ENCODE measurements at regions not wholly inside any gene's neighbourhood (a gene's known extent, or its start where the extent isn't known, plus 50 kb on each side); places are given as distances from the start of the nearest gene placed in this dataset.

GRCh38 chr5:84805473-84805872, 420.8 kb upstream of the EDIL3 start:
- TF ChIP-seq EZH2 (IDR thresholded peaks at IDR 0.05; ENCODE audit: low read depth, low read length, severe bottlenecking) (no peak), POLR2A (IDR thresholded peaks at IDR 0.05; ENCODE audit: control extremely low read depth in 1 of 2, low read depth in 2 of 2, low read length in 2 of 2) (no peak), CBX5 (IDR thresholded peaks at IDR 0.05; ENCODE audit: low read depth, low read length) (no peak), CTCF (IDR thresholded peaks at IDR 0.05; ENCODE audit: control extremely low read depth in 1 of 3, insufficient read depth in 1 of 3, low read depth in 1 of 3, low read length in 3 of 3) (no peak), BCL11A (IDR thresholded peaks at IDR 0.05; ENCODE audit: low read depth in 2 of 2, low read length in 2 of 2) (no peak), GABPA (IDR thresholded peaks at IDR 0.05; ENCODE audit: borderline replicate concordance, insufficient read depth, low read length) (no peak), SIN3A (conservative IDR thresholded peaks at IDR 0.05 in 1 of 2, IDR thresholded peaks at IDR 0.05 in 1 of 2; ENCODE audit: low read depth in 1 of 2, low read length in 2 of 2) (no peak), CEBPB (IDR thresholded peaks at IDR 0.05; ENCODE audit: low read depth, low read length) (no peak), SP2 (IDR thresholded peaks at IDR 0.05; ENCODE audit: low read length) (no peak), TAF1 (IDR thresholded peaks at IDR 0.05; ENCODE audit: low read depth, low read length) (no peak)

All from H1 (cell line).